SW480 (cell line): ENCODE measurements at regions not wholly inside any gene's neighbourhood (a gene's known extent, or its start where the extent isn't known, plus 50 kb on each side); places are given as distances from the start of the nearest gene placed in this dataset.
A peak's percentile ranks its signal among the peaks of the same experiment; 100 is the strongest.
"Not testable (repeated sequence)": the region's sequence is repeated elsewhere in the genome, so short reads cannot be mapped to it uniquely, and the experiment has no call there.

ENCODE experiments used
- DNase-seq: peaks from one replicate; pipeline ENCODE4 v3.0.0-alpha.2; 2016; ENCODE audit warnings: low spot score

DNA sequence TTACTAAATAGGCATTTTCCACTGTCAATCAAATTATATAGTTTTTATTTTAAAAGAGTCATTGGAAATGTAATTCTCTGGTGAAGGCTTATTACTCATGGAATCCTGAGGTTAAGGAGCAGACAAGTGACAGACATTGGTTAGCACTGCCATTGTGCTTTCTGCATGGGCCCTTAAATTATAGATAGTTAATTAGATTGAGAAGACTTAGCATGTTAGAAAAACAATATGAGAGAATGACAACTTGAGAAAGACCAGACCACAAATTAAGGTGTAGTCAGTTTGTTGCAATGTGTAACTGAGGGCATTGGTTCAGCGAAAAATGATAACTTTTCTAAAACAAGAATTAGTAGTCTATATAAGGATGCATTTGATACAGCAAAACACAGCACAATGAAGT is 195.5 kb downstream of the SLITRK6 start:
- no peak for DNase-seq

DNA sequence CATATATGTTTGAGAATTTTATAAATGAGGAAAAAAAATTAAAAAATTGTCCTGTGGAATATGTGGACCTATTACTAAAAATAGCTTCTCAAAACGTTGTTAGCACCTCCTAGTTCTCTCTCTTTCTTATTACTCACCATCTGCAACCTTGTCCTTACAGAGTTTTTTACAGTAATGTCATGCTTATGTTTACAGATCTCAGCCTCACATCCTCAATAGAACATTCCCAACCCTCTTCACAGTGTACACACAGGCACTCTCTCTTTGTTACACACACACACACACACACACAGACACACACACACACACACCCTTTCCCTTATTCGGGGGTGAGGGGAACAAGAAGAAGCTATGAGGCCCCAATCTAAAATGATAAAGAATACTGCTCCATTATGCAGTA is 197.7 kb downstream of the SLITRK6 start:
- no peak for DNase-seq

DNA sequence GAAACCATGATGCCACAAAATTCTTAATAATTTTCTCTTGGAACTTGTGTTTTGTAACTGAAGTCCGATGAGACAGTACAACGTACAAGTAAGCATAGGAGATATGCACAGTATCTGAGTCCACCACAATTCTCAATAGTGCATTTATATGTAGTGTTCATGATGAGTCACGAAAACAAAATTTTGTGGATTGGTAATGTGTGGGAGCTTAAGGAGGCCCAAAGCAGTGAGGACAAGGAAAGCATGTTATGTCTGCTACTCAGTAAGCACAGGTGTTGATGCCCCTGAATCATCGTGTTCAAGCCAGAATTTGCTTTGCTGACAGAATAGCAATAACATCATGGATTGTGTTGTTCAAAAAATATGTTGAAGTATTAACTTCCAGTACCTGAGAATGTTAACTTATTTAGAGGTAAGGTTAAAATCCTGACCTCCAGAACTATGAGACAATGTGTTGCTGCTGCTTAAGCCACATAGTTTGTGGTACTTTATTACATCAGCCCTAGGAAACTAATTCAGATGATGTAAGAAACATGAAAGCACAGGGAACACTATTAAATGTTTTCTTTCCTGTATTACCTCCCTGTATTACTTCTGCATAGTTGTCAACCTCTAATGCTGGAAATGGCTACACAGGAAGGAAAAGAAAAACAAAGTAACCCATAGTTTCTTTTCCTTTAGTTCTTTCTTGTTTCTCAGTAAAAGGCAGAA is 201.3 kb downstream of the SLITRK6 start:
- peak; percentile 68 for DNase-seq

DNA sequence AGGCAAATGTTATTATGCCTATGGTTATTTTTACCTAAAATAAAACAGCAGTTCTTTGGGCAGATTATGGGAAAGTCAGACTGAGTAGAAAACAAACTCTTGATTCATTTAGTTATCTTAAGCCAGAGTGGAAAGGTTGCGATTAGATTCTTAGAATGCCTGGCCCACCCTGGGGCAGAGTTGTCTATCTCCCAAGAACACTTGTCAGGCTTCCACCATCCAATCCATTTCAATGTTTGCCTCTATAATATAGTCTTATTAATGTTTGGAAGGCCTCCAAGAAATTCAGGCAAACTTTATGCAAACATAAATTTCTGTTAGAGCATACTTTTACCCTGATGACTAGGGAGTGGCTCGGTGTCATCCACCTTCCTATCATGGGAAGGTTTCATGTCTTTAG is 207.0 kb downstream of the SLITRK6 start:
- DNase-seq, result no peak

DNA sequence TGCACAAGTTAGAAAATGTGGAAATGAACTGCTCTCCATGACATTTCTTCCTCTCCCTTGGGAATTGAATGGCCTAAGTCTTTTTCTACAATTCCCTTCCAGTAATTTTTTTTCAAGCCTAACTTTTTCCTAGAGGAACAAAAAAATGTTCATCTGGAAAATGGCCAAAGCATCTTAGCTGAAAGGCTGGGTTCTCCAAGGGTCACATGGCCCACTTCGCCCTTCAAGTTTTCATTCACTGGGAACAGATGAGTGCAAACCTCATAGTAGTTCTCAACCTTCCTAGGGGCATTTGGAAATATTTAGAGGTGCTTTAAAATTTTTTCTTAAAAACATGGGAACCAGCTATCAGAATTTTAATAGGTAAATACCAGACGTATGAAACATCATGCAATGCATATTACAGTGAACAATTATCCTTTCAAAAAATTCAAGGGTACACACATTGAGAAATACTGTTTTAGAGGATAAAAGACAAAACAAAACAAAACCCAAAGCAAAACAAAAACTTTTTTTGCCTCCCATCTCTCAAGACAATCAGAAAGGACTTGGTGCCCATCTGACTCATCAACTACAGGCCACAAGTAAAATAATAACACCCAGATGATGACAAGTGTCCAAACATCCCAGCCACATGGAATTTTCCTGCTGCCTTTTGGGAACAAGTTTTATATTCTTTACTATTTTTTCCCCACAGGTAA is 208.8 kb downstream of the SLITRK6 start:
- DNase-seq, result no peak

DNA sequence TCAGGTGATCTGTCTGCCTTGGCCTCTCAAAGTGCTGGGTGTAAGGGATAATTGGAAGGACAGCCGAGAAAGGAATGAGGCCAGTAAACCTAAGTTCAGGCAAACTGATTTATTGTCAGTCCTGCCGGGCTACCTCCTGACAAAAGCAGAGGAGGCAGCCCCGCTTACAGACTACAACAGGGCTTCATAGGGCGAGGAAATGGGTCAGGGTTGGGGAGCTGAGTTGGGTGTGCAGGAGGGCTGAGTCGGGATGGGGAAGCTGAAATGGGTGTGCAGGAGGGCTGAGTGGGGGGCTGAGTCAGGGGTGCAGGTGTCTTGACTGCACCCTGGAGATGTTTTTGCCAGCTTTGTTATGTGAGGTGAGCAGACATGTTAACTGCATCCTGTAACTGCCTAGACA is 210.2 kb downstream of the SLITRK6 start:
- no peak for DNase-seq

DNA sequence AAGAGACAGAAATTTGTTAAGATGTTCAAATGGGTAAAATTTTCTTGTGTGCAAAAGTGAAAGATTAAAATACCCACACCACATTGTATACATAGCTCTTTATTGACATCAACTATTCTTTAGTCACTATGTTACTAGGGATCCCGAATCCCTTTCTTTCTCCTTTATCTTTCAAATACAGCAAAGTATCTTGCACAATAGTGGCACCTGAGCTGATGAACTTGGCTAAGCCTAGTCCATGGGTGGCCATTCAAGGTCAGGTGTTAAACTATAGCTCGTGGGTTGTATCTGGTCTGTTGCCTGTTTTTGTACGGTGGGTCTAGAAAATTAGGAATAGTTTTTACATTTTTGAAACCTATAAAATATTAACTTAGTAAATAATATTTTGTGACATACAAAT is 210.9 kb downstream of the SLITRK6 start:
- DNase-seq, result no peak

DNA sequence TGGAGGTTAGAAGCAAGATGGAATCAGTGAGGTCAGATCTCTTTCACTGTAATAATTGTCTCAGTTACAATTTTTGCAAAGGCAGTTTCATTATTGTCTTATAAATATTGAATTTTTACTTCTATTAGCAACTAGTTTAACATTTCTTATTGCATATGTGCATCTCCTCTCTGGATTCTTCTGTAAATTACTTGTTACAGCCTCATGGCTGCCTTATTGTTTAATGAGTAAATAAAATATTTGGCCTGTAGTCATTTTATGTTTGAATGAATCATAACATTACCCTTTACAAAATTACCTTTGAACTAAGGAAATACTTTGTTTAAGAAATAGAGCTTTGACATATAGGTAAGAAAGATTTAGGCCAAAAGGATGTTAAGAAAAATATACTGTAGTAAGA is 212.4 kb downstream of the SLITRK6 start:
- no peak for DNase-seq

DNA sequence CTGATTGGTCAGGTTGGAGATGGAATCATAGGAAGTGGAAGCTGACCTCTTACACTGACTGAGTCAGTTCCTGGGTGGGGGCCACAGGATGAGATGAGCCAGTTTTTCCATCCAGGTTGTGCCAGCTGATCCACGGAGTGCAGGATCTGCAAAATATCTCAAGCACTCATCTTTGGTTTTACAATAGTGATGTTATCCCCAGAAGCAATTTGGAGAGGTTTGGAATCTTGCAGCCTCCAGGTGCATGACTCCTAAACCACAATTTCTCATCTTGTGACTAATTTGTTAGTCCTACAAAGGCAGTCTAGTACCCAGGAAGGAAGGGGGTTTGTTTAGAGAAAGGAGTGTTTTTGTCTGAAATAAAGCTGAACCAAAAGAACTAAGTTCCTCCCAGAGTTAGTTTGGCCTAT is 212.8 kb downstream of the SLITRK6 start:
- no peak for DNase-seq

DNA sequence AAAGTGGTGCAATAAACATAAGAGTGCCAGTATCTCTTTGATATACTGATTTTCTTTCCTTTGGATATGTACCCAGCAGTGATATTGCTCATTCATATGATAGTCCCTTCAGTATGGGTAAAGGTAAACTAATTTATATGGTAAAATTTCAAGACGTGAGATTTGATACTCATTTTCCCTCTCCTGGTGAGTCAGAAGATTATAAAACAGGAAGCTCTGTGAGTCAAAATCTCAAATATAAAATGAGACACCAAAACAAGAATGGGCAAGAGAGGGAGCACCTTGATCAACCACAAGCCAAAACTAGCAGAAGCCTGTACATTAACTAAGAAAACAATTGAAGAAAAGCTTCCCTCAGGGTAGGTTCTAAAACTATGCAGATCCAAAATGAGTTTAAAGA is 216.3 kb downstream of the SLITRK6 start:
- no peak for DNase-seq

DNA sequence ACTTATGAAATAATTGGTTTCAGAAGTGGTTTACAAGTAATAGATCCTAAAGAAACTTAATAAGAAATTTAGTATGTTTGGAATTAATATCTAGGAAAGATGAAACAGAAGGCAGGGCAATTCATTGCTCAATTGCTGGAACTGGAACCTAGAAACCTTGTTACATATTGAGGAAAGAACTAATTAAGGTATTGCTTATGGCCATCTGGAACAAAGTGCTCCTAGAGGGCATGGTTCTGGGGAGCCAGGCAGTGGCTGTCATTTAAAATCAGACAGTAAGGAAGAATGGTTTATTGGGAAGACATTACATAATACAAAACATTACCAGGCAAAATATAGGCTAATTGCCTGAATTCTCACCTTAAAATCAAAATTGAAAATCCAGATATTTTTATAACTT is 224.1 kb downstream of the SLITRK6 start:
- no peak for DNase-seq

DNA sequence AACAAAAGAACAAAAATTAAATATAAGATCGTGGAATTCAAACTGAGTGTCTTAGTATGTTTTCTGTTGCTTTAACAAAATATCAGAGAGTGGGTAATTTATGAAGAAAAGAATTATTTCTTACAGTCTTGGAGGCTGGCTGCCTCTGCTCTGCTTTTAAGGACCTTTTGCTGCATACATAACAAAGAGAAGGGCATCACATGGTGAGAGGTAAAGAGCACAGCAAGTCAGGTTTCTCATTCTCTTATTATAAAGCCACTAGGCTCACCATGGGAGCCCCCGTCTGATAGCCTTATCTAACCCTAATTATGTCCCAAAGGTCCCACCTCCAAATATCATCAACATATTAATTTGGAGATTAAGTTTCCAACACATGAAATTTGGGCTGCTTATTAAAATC is 231.3 kb downstream of the SLITRK6 start:
- DNase-seq, result no peak

DNA sequence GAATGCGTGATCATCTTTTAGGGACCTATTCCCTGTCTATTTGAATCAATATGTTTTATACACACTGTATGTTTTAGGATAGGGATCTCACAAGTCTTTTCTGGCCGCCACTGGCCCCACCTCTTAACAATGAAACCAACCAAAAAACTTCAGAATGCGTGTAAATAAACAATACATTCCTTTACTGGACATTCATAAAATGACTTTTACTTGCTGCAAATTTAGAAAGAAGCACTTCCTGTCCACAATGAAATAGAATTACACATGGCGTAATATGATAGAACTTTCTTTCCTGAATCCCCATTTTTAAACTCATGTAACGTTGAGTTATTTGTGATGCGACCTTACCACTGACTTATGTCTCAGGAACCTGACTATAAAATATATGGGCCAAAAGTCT is 233.6 kb downstream of the SLITRK6 start:
- no peak for DNase-seq

DNA sequence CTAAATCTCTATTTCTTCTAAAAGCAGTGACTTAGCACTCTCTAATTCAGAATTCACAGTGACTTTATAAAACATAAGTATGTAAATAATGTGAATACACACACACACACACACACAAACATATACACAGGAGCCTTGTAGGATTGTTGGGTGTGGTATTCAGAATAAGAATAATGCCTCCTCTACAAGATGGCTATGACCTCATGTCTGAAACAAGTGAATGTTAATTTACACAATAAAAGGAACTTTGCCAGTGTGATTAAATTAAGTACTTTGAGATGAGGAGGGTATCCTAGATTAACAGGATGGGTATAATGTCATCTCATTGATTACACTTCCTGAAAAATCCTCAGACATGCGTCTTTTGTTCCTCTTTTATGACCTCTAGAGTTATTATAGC is 234.6 kb downstream of the SLITRK6 start:
- DNase-seq, result no peak

DNA sequence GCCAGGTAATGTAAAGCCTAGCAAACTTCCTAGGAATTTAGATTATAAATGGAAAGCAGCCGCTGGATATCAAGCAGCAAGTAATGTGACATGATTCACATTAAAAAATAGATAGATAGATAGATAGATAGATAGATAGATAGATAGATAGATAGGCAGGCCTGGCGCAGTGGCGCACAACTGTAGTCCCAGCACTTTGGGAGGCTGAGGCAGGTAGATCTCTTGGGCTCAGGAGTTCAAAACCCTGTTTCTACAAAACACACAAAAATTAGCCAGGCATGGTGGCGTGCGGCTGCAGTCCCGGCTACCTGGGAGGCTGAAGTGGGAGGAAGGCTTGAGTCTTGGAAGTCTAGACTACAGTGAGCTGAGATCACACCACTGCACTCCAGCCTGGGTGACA is 236.9 kb downstream of the SLITRK6 start:
- DNase-seq, result no peak

DNA sequence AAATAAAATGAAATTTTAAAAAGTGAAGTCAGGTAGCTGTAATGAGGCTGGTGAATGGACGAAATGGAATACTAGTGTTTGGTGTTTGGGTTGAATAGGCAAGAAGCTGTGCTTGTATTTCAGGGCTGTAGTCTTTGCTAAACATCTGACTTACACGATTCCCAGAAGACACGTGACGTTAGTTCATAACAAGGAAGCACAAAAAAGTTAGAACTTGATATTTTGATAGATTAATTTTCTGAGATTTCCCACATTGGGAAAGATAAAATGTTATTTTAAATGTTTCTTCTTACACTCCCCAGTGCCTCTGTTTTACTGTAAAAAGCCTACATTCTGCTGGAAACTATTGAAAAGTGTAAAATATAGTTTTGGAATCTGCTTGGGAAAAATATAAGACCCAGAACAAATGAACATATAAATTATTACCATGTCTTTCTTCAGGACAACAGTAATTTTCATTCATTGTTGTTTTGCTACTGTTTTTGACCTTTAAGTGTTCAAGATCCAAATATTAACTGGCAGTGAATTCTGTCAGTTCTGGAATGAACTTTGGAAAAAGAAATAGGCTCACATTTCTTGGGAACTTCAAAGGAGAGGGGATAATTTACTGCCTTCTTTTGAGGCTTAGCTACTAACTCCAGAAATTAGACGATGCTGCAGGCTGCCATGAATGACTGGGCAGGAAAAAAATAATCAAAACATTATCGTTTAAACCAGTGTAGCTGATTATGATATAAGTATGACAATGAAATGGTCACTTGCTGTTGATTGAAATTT is 241.3 kb downstream of the SLITRK6 start:
- DNase-seq, result no peak

DNA sequence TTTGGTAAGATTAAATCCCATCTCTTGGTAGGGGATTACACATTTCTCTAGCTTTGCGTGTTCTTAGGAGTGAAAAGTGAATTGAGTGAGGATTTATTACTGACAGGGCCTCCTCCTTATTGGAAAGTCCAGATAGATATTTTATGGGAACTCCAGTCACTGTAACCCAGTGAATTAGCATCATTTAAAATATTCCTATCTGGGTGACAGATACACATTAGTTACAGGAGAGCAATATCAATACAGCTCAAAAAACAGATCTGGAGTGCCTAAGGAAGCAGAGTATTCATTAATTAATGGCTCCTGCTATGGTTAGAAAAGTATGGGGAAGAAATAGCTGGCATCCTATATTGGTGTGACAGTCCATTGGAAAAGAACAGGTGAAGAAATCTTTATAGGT is 248.2 kb downstream of the SLITRK6 start:
- DNase-seq, result no peak

DNA sequence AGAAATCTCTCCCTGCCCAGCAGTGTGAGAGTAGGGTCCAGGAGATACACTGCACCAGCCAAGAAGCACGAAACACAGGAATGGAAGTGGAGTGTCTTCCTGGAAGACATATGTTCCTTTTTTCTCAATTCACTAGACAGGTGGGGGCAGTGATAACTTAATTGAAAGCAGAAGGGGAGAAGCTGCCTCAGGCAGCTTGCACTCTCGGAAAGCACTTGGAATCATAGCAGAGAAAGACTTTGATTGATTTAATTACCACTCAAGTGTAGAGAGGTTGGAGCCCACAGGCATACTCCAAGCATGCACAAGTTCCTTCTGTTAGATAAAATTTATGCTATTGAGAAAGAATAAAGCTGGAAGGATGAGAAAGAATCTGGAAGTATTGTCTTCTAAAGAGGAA is 249.4 kb downstream of the SLITRK6 start:
- DNase-seq, result no peak

DNA sequence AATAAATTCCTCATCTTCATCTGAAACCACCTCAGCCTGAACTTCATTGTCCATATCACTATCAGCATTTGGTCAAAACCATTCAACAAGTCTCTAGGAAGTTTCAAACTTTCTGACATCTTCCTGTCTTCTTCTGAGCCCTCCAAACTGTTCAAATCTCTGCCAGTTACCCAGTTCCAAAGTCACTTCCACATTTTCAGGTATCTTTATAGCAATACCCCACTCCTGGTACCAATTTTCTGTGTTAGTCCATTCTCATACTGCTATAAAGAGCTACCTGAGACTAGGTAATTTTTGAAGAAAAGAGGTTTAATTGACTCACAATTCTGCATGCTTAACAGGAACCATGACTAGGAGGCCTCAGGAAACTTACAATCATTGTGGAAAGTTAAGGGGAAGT is 250.4 kb downstream of the SLITRK6 start:
- DNase-seq, result not testable (repeated sequence)

DNA sequence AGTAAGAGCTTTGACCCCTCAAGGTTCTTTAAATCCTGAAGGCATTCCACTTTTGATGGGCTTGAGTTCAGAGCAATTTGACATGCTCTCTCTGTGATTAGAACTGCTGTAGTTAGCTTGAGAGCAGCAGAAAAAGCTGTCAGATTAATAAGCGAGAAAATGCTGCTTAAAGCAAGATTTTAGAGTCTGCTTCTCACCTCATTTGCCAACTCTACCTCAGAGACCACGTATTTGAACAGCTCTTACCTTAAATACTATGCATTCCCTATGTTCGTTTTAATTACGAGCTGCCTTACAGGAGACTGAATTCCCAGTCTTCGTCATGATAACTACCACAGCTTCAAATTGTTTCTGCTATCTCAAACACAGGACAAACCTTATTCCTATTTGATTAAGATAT is 253.4 kb downstream of the SLITRK6 start:
- DNase-seq, result no peak

DNA sequence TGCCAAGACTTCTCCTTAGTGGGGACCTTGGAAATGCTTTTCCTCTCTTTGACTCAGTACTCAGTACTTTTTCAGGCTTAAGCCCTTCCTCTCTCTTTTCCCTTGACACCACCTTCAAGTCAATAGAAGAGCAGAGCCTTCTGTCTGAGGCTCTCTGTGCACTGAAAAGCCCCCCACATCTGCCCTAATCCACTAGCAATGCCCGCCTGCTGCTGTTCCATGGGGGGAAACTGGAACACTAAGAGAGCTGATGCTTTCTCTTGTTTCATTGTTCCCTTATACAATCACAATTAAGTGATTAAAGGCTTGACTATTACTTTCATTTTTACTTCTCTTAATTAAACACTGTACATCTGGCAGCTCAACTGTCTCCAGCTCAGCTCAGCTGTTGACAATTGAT is 254.5 kb downstream of the SLITRK6 start:
- DNase-seq, result no peak

DNA sequence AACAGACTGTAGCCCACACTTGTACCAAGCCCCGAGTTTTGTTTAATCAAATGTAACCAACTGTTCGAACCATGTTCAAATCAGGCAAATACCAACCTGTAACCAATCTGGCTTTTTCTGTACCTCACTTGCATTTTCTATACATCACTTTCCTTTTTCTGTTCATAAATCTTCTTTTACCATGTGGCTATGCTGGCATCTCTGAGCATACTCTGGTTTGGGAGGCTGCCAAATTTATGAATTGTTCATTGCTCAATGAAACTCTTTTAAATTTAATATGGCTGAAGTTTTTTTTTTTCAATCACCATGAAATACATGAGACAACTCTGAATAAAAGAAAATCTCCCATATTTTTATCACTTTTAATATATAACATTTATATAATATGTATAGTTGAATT is 256.1 kb downstream of the SLITRK6 start:
- no peak for DNase-seq

DNA sequence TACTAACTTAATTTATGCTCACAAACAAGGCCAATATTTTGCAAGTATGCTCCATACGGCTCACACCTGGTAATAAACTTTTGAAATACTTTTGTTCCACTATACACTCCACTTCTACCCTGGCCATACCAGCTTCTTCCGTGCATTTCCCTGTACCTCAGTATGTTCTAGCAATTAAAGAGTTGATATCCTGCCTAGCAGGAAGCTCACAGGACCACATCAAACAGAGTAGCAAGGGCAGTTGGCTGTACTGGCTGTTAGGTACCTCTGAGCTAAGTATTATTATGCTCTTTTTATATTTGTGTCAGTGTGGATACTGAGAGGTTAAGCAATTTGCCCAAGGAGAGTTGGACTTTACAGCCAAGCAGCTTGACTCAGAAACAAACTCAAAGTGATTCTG is 257.7 kb downstream of the SLITRK6 start:
- DNase-seq, result peak; percentile 82
